Erythroblast (primary cell): ENCODE measurements at regions not wholly inside any gene's neighbourhood (a gene's known extent, or its start where the extent isn't known, plus 50 kb on each side); places are given as distances from the start of the nearest gene placed in this dataset.
A peak's percentile ranks its signal among the peaks of the same experiment; 100 is the strongest.

Experiments
- DNase-seq, 2 experiments: peaks; one replicate each; lab custom pipeline; 2025; lab: John Stamatoyannopoulos, UW
- GATA1 ChIP-seq: IDR thresholded peaks from 2 replicates; pipeline ENCODE4 v1.6.1; 2011; ENCODE audit warnings: low read depth, mild to moderate bottlenecking, control low read depth, low read length, moderate library complexity
- POLR2A ChIP-seq: IDR thresholded peaks from 2 replicates; pipeline ENCODE4 v1.6.1; 2011; ENCODE audit warnings: mild to moderate bottlenecking, low read length

DNA sequence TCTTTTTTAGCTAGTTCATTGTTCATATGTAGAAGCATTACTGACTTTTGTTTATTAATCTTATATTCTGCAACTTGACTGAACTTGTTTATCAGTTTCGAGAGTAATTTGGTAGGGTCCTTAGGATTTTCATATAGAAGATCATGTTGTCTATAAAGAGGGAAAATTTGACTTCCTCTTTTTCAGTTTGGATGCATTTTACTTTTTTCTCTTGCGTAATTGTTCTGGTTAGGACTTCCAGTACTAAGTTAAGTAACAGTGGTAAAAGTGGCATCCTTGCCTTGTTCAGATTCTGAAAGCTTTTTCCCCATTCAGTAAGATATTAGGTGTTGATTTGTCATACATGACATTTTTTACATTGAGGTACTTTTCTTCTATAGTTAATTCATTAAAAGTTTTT, 726.0 kb downstream of the KCNJ3 start:
- DNase-seq: no peak
- TF ChIP-seq POLR2A (no peak), GATA1 (no peak)

DNA sequence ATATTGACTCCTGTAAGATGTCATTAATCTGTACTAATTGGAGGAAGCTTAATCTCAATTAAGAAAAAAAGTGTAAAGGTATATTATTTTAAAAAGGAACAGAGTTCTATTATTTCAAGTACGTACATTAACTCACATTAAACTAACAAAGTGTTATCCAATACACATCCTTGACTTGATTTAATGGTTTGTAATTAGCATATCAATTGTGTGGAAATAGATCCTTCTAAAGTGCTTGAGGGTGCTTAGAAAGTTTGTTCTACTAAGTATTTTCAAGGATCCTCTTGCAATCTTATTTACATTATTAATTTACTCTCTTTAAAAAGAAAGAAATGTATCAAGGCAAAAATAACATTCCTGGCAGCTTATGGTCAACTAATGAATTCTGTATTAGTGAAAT, 720.3 kb downstream of the KCNJ3 start:
- DNase-seq: no peak
- TF ChIP-seq POLR2A (no peak), GATA1 (no peak)

DNA sequence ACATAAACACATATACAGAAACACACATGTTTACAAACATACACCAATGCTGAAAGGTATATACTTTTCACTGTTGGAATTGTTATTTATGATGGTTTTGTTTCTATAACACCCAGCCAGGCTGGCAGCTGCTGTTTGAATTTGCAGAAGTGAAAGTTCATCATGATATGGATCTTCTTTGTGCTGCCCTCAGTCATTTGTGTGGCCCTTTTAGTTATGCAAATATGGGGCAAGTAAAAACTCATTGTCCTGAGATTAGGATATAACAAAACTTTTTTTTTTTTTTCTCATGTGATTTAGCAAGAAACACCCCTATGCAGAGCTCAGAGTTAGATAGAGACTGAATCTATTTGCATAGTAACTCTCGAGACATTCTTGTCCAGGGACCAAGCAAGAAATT, 714.1 kb downstream of the KCNJ3 start:
- TF ChIP-seq GATA1: no peak
- no peak for TF ChIP-seq POLR2A
- no peak for DNase-seq

GRCh38 chr2:155404433-155405002, 706.0 kb downstream of the KCNJ3 start:
- TF ChIP-seq GATA1 (no peak), POLR2A (no peak)
- no peak for DNase-seq

DNA sequence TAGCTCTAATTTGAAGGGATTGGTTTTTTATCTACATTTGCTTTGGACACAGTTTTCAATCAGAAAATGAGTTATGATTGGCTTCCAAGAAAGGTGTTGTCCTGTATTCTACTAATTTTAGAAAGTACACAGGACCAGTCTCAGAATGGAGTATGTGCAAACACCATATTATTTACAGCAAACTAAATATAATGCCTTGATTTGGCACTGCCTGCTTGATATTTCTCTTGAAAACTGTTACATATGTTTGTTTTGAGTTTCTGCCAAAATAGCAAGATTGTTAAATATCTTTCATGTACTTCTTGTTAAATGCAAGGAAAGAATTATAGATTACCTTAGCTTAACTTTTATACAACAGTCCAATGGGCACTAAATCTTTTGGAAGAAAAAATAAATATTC, 694.9 kb downstream of the KCNJ3 start:
- no peak for TF ChIP-seq GATA1
- TF ChIP-seq POLR2A: no peak
- no peak for DNase-seq

GRCh38 chr2:155391613-155392130, 693.2 kb downstream of the KCNJ3 start:
- TF ChIP-seq GATA1 (no peak), POLR2A (no peak)
- no peak for DNase-seq

DNA sequence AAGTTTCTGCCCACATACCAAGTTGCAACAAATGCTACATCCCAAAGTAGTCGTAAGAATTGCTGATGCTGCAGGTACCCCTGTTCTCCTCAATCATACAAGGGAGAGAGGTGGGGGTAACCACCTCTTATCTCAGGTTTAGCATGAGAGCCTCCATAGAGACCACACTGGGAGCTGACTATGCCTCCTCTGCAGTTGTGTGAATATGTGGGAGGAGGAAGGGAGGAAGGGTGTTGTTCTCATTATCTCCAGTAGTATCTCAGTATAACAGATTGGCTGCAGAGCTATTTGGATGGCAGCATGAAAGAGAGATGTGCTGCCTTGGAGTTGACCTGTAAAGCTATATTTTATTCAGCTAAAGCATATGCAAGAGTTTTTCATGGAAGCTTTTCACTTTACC, 690.7 kb downstream of the KCNJ3 start:
- TF ChIP-seq GATA1 (no peak), POLR2A (no peak)
- DNase-seq: no peak

DNA sequence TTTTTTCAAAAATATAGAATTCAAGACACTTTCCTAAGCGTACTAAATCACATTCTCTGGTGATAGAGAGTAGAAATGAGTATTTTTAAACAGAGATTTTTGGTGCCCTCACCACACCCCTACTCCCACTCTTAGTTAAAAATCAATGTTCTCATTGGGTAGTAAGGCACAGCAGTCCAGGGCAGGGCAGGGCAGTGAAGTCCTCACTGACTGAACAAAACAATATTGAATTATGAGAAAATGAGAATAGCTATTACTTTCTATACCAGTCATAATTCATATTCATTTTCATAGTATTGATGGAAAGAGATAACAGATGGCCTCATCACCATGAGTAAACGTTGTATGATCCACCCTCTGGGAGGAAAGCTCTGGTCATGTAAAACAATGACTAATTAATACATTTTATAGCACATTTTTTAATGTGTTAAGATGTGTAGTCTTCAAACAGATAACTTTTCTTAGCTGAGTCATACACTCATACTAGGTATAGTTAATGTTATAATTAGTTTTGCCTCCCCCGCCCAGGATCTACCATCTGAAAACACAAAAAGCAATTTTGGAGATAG, 686.1 kb downstream of the KCNJ3 start:
- DNase-seq: no peak
- no peak for TF ChIP-seq GATA1
- no peak for TF ChIP-seq POLR2A

DNA sequence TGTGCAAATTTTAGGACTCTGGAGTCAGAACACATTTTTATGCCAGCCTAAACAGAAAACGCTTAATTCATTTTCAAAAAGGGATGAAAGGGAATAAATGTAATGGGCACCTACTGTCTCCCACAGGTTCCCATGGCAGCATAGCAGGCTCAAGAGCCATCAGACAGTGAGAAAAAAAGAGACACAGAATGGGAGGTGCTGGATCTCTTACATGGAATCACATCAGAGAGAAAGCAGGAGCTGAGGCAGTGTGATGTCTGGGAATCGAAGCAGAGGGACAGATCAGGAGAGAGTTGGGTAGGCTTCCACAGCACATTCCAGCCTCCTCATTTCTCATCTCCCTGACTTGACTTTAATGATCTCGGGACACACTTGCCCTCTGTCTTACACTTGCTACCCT, 684.3 kb downstream of the KCNJ3 start:
- TF ChIP-seq GATA1: no peak
- no peak for TF ChIP-seq POLR2A

GRCh38 chr2:155381436-155381835, 682.9 kb downstream of the KCNJ3 start:
- TF ChIP-seq GATA1: no peak
- no peak for DNase-seq

More for the DNA sequence above, 684.3 kb downstream of the KCNJ3 start:
- no peak for DNase-seq

- TF ChIP-seq GATA1: no peak
- TF ChIP-seq POLR2A: no peak
- DNase-seq: no peak
Observed at GRCh38 chr2:155379494-155379893, 681.0 kb downstream of the KCNJ3 start.

GRCh38 chr2:155377931-155378444, 679.5 kb downstream of the KCNJ3 start:
- TF ChIP-seq POLR2A (no peak), GATA1 (no peak)
- DNase-seq: no peak

DNA sequence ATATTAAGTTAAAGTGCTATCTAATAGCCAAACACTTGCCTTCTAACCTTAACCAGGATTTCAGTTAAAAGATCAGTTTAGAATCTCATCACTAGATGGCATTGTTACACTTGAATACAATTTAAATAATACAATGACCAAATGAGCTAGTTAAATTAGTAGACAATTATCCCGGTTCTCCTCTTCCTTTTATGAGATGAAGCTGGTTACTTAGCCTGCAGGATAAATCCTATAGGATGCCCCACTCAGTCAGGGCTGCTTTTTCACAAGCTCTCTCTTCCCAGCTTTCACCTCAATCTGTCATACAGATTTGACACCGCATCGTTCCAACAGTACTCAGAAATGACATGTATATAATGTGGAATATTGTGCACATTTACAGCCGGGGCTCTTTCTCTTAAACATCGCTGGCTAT, 678.8 kb downstream of the KCNJ3 start:
- DNase-seq: peak in 1 of 2 experiments; percentile 9
- TF ChIP-seq GATA1 (no peak), POLR2A (no peak)

- peak in 1 of 2 experiments; percentile 1 for DNase-seq
- TF ChIP-seq POLR2A (no peak), GATA1 (no peak)
Observed at GRCh38 chr2:155372969-155373368, 674.5 kb downstream of the KCNJ3 start.

DNA sequence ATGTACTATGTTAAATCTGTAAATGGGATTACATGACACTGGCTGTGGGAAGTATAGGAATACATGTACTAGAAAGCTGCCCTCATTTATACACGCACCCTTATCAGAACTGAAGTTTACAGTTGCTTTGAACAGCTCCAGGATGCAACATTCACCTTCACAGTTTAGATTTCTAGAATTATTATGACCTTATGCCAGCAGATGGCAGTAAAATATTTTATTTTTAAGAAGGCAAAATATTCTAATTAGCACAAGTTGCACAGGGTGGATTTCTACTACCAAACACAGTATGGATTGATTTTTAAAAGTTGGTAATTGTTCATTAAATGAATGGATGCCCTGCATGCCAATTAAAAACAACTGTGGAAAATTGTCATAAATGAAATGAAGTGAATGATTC, 670.4 kb downstream of the KCNJ3 start:
- DNase-seq: peak in 1 of 2 experiments; percentile 9
- TF ChIP-seq GATA1 (no peak), POLR2A (no peak)

DNA sequence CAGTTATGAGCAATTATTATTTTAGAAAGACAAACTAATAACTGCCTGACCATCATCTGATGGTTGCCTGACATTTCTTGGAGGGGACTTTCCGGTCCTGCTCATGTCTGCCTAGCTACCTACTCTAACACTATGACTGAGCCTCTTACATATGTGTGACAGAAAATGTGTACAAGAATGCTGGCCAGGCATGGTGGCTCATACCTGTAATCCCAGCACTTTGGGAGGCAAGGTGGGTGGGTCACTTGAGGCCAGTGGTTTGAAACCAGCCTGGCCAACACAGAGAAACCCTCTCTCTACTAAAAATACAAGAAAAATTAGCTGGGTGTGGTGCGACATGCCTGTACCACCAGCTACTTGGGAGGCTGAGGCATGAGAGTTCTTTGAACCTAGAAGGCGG, 666.3 kb downstream of the KCNJ3 start:
- DNase-seq: no peak

More for the DNA sequence above, 666.3 kb downstream of the KCNJ3 start:
- no peak for TF ChIP-seq POLR2A
- TF ChIP-seq GATA1: no peak
